Endothelial cell (in vitro differentiated cells): ENCODE measurements at regions not wholly inside any gene's neighbourhood (a gene's known extent, or its start where the extent isn't known, plus 50 kb on each side); places are given as distances from the start of the nearest gene placed in this dataset.

Experiments used
- DNase-seq: peaks from one replicate; pipeline ENCODE4 v3.0.0; 2021; ENCODE audit warnings: low spot score
- H3K27ac Mint-ChIP-seq: one replicate; pipeline ENCODE4 v1.8.0; 2021; ENCODE audit warnings: mixed read lengths, inconsistent platforms; ENCODE audit not compliant: unreplicated experiment
- H3K27me3 Mint-ChIP-seq: one replicate; pipeline ENCODE4 v1.8.0; 2021; ENCODE audit warnings: mild to moderate bottlenecking, moderate library complexity, mixed read lengths, inconsistent platforms; ENCODE audit not compliant: unreplicated experiment
- H3K36me3 Mint-ChIP-seq: one replicate; pipeline ENCODE4 v1.8.0; 2021; ENCODE audit warnings: mild to moderate bottlenecking, low read depth, mixed read lengths, inconsistent platforms; ENCODE audit not compliant: unreplicated experiment
- H3K4me1 Mint-ChIP-seq: one replicate; pipeline ENCODE4 v1.8.0; 2021; ENCODE audit warnings: mild to moderate bottlenecking, mixed read lengths, inconsistent platforms; ENCODE audit not compliant: unreplicated experiment
- H3K4me3 Mint-ChIP-seq: one replicate; pipeline ENCODE4 v1.8.0; 2021; ENCODE audit warnings: mild to moderate bottlenecking, mixed read lengths, inconsistent platforms; ENCODE audit not compliant: unreplicated experiment
- H3K9me3 Mint-ChIP-seq: one replicate; pipeline ENCODE4 v1.8.0; 2021; ENCODE audit warnings: mixed read lengths, inconsistent platforms; ENCODE audit not compliant: unreplicated experiment
- TF ChIP-seq, protein P1 (sequence below): fragments of 200-600 bp; sonication (generic); IDR thresholded peaks from one replicate; pipeline ENCODE4 v1.5.0; 2021; ENCODE audit warnings: antibody characterized with exemption; ENCODE audit not compliant: unreplicated experiment

- TF ChIP-seq, protein P1, sequence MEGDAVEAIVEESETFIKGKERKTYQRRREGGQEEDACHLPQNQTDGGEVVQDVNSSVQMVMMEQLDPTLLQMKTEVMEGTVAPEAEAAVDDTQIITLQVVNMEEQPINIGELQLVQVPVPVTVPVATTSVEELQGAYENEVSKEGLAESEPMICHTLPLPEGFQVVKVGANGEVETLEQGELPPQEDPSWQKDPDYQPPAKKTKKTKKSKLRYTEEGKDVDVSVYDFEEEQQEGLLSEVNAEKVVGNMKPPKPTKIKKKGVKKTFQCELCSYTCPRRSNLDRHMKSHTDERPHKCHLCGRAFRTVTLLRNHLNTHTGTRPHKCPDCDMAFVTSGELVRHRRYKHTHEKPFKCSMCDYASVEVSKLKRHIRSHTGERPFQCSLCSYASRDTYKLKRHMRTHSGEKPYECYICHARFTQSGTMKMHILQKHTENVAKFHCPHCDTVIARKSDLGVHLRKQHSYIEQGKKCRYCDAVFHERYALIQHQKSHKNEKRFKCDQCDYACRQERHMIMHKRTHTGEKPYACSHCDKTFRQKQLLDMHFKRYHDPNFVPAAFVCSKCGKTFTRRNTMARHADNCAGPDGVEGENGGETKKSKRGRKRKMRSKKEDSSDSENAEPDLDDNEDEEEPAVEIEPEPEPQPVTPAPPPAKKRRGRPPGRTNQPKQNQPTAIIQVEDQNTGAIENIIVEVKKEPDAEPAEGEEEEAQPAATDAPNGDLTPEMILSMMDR, result no peak
- no peak for DNase-seq
- H3K9me3 Mint-ChIP-seq, result no peaks in the 10 kb centered on the region
- H3K4me1 Mint-ChIP-seq, result no peaks in the 10 kb centered on the region
- no peaks in the 10 kb centered on the region for H3K27me3 Mint-ChIP-seq
- H3K36me3 Mint-ChIP-seq, result no peaks in the 10 kb centered on the region
- H3K4me3 Mint-ChIP-seq, result no peak overlapping the region
- no peak overlapping the region for H3K27ac Mint-ChIP-seq
Measured at GRCh38 chr3:40855871-40856270, 331.1 kb downstream of the ZNF621 start.

GRCh38 chr3:40858364-40859115 lies 333.8 kb downstream of the ZNF621 start:
- H3K4me3 Mint-ChIP-seq, result no peak overlapping the region

GRCh38 chr3:40862946-40863345 lies 336.4 kb upstream of the CTNNB1 start:
- Mint-ChIP-seq H3K4me3 (no peak overlapping the region), H3K36me3 (no peaks in the 10 kb centered on the region), H3K9me3 (no peaks in the 10 kb centered on the region), H3K4me1 (no peaks in the 10 kb centered on the region), H3K27me3 (peaks cover 1% of the 10 kb centered on the region), H3K27ac (no peak overlapping the region)
- DNase-seq, result no peak
- TF ChIP-seq, protein P1, result no peak

More at GRCh38 chr3:40858364-40859115, 333.8 kb downstream of the ZNF621 start:
- no peaks in the 10 kb centered on the region for H3K27me3 Mint-ChIP-seq
- TF ChIP-seq, protein P1, result no peak
- no peaks in the 10 kb centered on the region for H3K9me3 Mint-ChIP-seq
- H3K27ac Mint-ChIP-seq, result no peak overlapping the region
- H3K36me3 Mint-ChIP-seq, result no peaks in the 10 kb centered on the region
- H3K4me1 Mint-ChIP-seq, result no peaks in the 10 kb centered on the region
- no peak for DNase-seq

DNA sequence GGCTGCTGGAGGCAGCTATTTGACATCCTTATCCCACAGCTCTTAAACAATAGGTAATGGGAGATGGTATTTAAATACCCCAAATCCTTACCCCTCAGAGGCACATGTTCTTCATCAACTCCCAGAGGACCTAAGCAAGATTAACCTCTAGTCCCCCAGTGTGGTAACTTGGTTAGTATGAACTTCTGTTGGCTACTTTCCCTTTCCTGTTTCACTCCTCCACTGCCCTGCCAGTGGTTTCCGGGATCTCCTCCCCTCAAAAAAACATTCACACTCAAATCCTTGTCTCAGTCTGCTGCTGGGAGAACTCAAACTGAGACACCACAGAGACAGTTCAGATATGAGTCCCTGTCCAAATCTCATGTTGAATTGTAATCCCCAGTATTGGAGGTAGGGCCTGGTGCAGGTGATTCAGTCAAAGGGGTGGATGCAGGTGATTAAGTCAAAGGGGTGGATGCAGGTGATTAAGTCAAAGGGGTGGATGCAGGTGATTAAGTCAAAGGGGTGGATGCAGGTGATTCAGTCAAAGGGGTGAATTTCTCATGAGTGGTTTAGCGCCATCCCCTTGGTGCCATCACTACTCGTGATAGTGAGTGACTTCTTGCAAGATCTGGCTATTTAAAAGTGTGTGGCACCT lies 335.0 kb upstream of the CTNNB1 start:
- H3K9me3 Mint-ChIP-seq, result no peaks in the 10 kb centered on the region
- no peak overlapping the region for H3K27ac Mint-ChIP-seq
- DNase-seq, result no peak
- H3K27me3 Mint-ChIP-seq, result peaks cover 1% of the 10 kb centered on the region
- H3K4me1 Mint-ChIP-seq, result peaks cover 5% of the 10 kb centered on the region
- H3K36me3 Mint-ChIP-seq, result no peaks in the 10 kb centered on the region
- H3K4me3 Mint-ChIP-seq, result no peak overlapping the region
- TF ChIP-seq, protein P1, result no peak

GRCh38 chr3:40864915-40865314 lies 334.4 kb upstream of the CTNNB1 start:
- Mint-ChIP-seq H3K4me3 (no peak overlapping the region), H3K27me3 (peaks cover 1% of the 10 kb centered on the region), H3K9me3 (no peaks in the 10 kb centered on the region), H3K36me3 (no peaks in the 10 kb centered on the region), H3K4me1 (peaks cover 5% of the 10 kb centered on the region), H3K27ac (no peak overlapping the region)
- no peak for DNase-seq
- TF ChIP-seq, protein P1, result no peak
